K562 (cell line): ENCODE measurements at regions not wholly inside any gene's neighbourhood (a gene's known extent, or its start where the extent isn't known, plus 50 kb on each side); places are given as distances from the start of the nearest gene placed in this dataset.

Source experiments
- ATAC-seq: fragments of 200-7000 bp; cut with Tn5 transposase; 3 replicates; pipeline ENCODE4 v1.9.1; 2020; ENCODE audit warnings: moderate library complexity
- BruUV-seq: library from RNA; stranded (reverse); fragments of 400-500 nt; replicated peaks from 2 replicates; lab custom pipeline; 2021; lab: Mats Ljungman, UMichigan
- CTCF ChIA-PET: fragments of 300-600 bp; formaldehyde crosslinking; extraction: SDS; loops from one replicate; lab custom pipeline; 2021; ENCODE audit warnings: low intra/inter-chr PET ratio; lab: Yijun Ruan, JAX
- POLR2A ChIA-PET: fragments of 300-600, 350-650 bp; sonication (Branson Sonifier 250); formaldehyde crosslinking; extraction: SDS; loops from one replicate; lab custom pipeline; 2021; ENCODE audit warnings: antibody characterized with exemption, inconsistent platforms; lab: Yijun Ruan, JAX
- DNase-seq, 4 experiments: peaks; one replicate each; pipeline versions ENCODE4 v3.0.0 to v3.0.0-alpha.2; 2011 to 2018; ENCODE audit warnings: low spot score in 3 of 4, mixed read lengths in 3 of 4; ENCODE audit errors: extremely low read depth in 1 of 4
- FAIRE-seq: peaks from 2 replicates; lab custom pipeline; 2011; peaks lifted over from hg19 to GRCh38; lab: Jason Lieb, UNC
- H2AFZ ChIP-seq: 2 replicates; pipeline ENCODE4 v1.6.0; 2011; ENCODE audit warnings: low read depth, low read length, control low read depth, inconsistent platforms
- H3K27ac ChIP-seq: fragments of 200-600 bp; 3 replicates; pipeline ENCODE4 v1.8.0; 2011; ENCODE audit warnings: low read depth, mild to moderate bottlenecking, control low read depth, inconsistent platforms, low read length, moderate library complexity, mixed read lengths; ENCODE audit errors: extremely low read depth
- H3K27me3 ChIP-seq, 2 experiments: fragments of 300-600 bp in 1 of 2; 2 replicates in 1 of 2; 3 replicates in 1 of 2; pipeline versions ENCODE4 v1.6.0 to v1.8.0; 2011; ENCODE audit warnings: inconsistent platforms in 2 of 2, low read length in 2 of 2, mild to moderate bottlenecking in 1 of 2, mixed read lengths in 1 of 2, moderate library complexity in 1 of 2; ENCODE audit not compliant: control insufficient read depth in 2 of 2, insufficient read depth in 2 of 2
- H3K36me3 ChIP-seq: fragments of 300-600 bp; 3 replicates; pipeline ENCODE4 v1.8.0; 2011; ENCODE audit warnings: mild to moderate bottlenecking, low read length, inconsistent platforms; ENCODE audit not compliant: control insufficient read depth, insufficient read depth
- H3K4me1 ChIP-seq, 2 experiments: fragments of 200-600 bp in 1 of 2; replicated peaks in 1 of 2; 2 replicates in 1 of 2; 3 replicates in 1 of 2; pipeline versions ENCODE4 v1.5.1 to v1.8.0; 2011; ENCODE audit warnings: inconsistent platforms in 2 of 2, low read length in 2 of 2, mild to moderate bottlenecking in 1 of 2, mixed read lengths in 1 of 2, moderate library complexity in 1 of 2; ENCODE audit not compliant: control insufficient read depth in 2 of 2, insufficient read depth in 2 of 2
- H3K4me2 ChIP-seq: 2 replicates; pipeline ENCODE4 v1.6.1; 2011; ENCODE audit warnings: low read length, control low read depth, inconsistent platforms, mixed read lengths; ENCODE audit not compliant: insufficient read depth
- H3K4me3 ChIP-seq: fragments of 200-600 bp; sonication (generic), shearing (Covaris generic); 2 replicates; pipeline ENCODE4 v1.5.1; 2016; ENCODE audit warnings: control low read depth, inconsistent platforms
- H3K79me2 ChIP-seq: fragments of 200-600 bp; 3 replicates; pipeline ENCODE4 v1.8.0; 2011; ENCODE audit warnings: low read length, inconsistent platforms; ENCODE audit not compliant: control insufficient read depth, insufficient read depth
- H3K9ac ChIP-seq, 2 experiments: 2 replicates each; pipeline versions ENCODE4 v1.6.0 to v1.6.1; 2011; ENCODE audit warnings: low read depth in 2 of 2, low read length in 2 of 2, control low read depth in 1 of 2, inconsistent platforms in 1 of 2, mild to moderate bottlenecking in 1 of 2, mixed read lengths in 1 of 2; ENCODE audit not compliant: insufficient read depth in 1 of 2
- H3K9me1 ChIP-seq: one replicate; pipeline ENCODE4 v1.6.0; 2011; ENCODE audit warnings: inconsistent platforms, mild to moderate bottlenecking, low read length, moderate library complexity; ENCODE audit not compliant: control insufficient read depth, insufficient read depth
- H3K9me3 ChIP-seq: replicated peaks from 2 replicates; pipeline ENCODE4 v1.5.1; 2011; ENCODE audit warnings: low read depth, low read length, inconsistent platforms; ENCODE audit not compliant: control insufficient read depth, insufficient read depth
- H4K20me1 ChIP-seq: replicated peaks from 2 replicates; pipeline ENCODE4 v1.6.1; 2011; ENCODE audit warnings: low read length, inconsistent platforms, mixed read lengths; ENCODE audit not compliant: control insufficient read depth, insufficient read depth
- ELF4 ChIP-seq: fragments of 450-650 bp; formaldehyde crosslinking; IDR thresholded peaks from 2 replicates; pipeline ENCODE4 v1.4.0; 2022; ENCODE audit warnings: missing genetic modification characterization
- SRSF7 ChIP-seq: fragments of 200-400 bp; formaldehyde crosslinking; optimal IDR thresholded peaks from 2 replicates; pipeline ENCODE3; 2017; ENCODE audit warnings: mild to moderate bottlenecking, low read depth, low read length
- TEAD4 ChIP-seq, 2 experiments: sonication (generic) in 1 of 2; formaldehyde crosslinking in 1 of 2; IDR thresholded peaks; 2 replicates each; pipeline versions ENCODE4 v1.6.1 to v1.8.0; 2012 to 2022; ENCODE audit warnings: borderline replicate concordance in 1 of 2, inconsistent platforms in 1 of 2, low read length in 1 of 2, mild to moderate bottlenecking in 1 of 2, missing genetic modification reagents in 1 of 2
- ZBTB40 ChIP-seq, 2 experiments: fragments of 450-650 bp in 1 of 2; sonication (generic) in 1 of 2; formaldehyde crosslinking in 1 of 2; IDR thresholded peaks; 2 replicates each; pipeline versions ENCODE4 v1.7.1 to v1.9.0; 2016 to 2022; ENCODE audit warnings: inconsistent platforms in 1 of 2, mild to moderate bottlenecking in 1 of 2, missing genetic modification reagents in 1 of 2
- ZBTB49 ChIP-seq: sonication (generic); formaldehyde crosslinking; IDR thresholded peaks from 2 replicates; pipeline ENCODE4 v1.8.0; 2022; ENCODE audit warnings: missing genetic modification reagents, mild to moderate bottlenecking, borderline replicate concordance
- ZNF263 ChIP-seq: sonication (generic); formaldehyde crosslinking; IDR thresholded peaks from 2 replicates; pipeline ENCODE4 v1.8.0; 2022; ENCODE audit warnings: mild to moderate bottlenecking, missing genetic modification reagents, borderline replicate concordance
- WGBS: fragments of 100-300 bp; shearing (Covaris generic); methylation state at CpG from one replicate; pipeline ENCODE4 v1.1.6; 2016; ENCODE audit warnings: low coverage, mixed read lengths; ENCODE audit not compliant: insufficient coverage; ENCODE audit errors: missing lambda C conversion rate; 5-methylcytosine and 5-hydroxymethylcytosine counted together
- in situ Hi-C: fragments of 300-500 bp; cut with MboI; formaldehyde crosslinking; loops from 4 replicates; pipeline ENCODE4 v1.15.0; 2018; ENCODE audit warnings: inconsistent platforms, mixed read lengths
- intact Hi-C: fragments of 100-400 bp; cut with micrococcal nuclease; formaldehyde crosslinking; loops from 2 replicates; pipeline ENCODE4 v1.14.2; 2022
- TF ChIP-seq, protein P1 (sequence below): fragments of 450-650 bp; formaldehyde crosslinking; IDR thresholded peaks from 2 replicates; pipeline ENCODE4 v1.4.0; 2020; ENCODE audit warnings: mild to moderate bottlenecking

DNA sequence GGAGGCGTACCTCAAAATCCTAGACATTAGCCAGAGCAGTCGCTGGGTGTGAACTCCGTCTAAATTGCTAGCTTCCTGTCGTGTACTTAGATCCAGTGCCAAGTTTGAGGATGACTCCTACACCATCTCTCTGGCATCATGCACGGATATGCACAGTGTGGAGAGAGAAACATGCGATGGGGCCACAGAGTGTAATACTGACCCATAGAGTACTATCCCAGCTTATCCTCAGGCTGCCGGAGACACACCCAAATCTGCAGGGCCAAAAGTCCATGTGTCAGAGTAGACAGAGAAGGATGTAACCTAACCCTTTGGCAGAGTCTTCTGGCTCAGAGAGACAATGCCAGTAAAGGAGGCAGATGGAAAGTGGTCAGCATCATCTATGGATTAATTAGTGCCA, 84.2 kb downstream of the ARL4C start:
- CTCF ChIA-PET: no interaction called here
- no peaks in the 10 kb centered on the region for H3K79me2 ChIP-seq
- TF ChIP-seq ZBTB49 (no peak), ELF4 (no peak), ZNF263 (no peak), ZBTB40 (IDR thresholded peaks at IDR 0.05) (no peak), ZBTB40 (CRISPR knock-in tag; IDR thresholded peaks at IDR 0.05) (no peak), SRSF7 (no peak), TEAD4 (IDR thresholded peaks at IDR 0.05; ENCODE audit: low read length) (no peak), TEAD4 (CRISPR knock-in tag; IDR thresholded peaks at IDR 0.05; ENCODE audit: borderline replicate concordance) (no peak)
- TF ChIP-seq, protein P1, sequence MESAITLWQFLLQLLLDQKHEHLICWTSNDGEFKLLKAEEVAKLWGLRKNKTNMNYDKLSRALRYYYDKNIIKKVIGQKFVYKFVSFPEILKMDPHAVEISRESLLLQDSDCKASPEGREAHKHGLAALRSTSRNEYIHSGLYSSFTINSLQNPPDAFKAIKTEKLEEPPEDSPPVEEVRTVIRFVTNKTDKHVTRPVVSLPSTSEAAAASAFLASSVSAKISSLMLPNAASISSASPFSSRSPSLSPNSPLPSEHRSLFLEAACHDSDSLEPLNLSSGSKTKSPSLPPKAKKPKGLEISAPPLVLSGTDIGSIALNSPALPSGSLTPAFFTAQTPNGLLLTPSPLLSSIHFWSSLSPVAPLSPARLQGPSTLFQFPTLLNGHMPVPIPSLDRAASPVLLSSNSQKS (CRISPR knock-in tag): no peak

More for the DNA sequence above, 84.2 kb downstream of the ARL4C start:
- Histone ChIP-seq H3K9me3 (no peaks in the 10 kb centered on the region), H4K20me1 (no peaks in the 10 kb centered on the region), H3K4me1 (no peaks in the 10 kb centered on the region), H3K36me3 (no peaks in the 10 kb centered on the region), H3K4me3 (no peak overlapping the region), H3K4me2 (no peak overlapping the region), H3K9ac (no peak overlapping the region), H3K27ac (no peak overlapping the region), H3K9me1 (no peaks in the 10 kb centered on the region), H3K27me3 (peaks cover 0 to 6% of the 10 kb centered on the region in 2 experiments; a peak in 1 of 5 replicates), H2AFZ (no peak overlapping the region)
- in situ Hi-C loops (no loop called here), intact Hi-C loops (no loop called here)
- no peak for FAIRE-seq
- BruUV-seq: no TSS peak
- DNase-seq: no peak
- no peak for ATAC-seq
- POLR2A ChIA-PET: no interaction called here
- WGBS: 4% methylated on average over 7 of the region's 7 CpGs
